ENCODE measurements at regions not wholly inside any gene's neighbourhood (a gene's known extent, or its start where the extent isn't known, plus 50 kb on each side); places are given as distances from the start of the nearest gene placed in this dataset.

DNA sequence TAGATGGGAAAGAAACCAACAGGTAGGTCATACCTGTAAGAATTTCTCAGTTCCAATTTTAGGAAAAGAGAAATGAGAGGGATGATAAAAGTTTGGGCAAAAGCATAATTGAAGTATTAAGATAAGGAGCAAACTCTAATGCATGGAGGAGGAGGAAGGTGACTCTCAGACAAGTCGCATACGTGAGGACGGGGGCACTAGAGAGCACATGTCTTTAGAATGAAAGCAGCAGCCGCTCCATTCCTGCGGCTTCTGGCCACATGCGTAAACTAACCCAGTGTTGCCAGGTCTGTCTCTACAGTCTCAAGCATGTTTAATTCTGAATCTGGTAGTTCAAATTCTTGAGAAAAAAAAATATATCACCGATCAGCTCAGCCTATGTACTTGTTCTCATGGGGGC is 371.5 kb upstream of the SLC30A5 start:
- TF ChIP-seq, protein P1, sequence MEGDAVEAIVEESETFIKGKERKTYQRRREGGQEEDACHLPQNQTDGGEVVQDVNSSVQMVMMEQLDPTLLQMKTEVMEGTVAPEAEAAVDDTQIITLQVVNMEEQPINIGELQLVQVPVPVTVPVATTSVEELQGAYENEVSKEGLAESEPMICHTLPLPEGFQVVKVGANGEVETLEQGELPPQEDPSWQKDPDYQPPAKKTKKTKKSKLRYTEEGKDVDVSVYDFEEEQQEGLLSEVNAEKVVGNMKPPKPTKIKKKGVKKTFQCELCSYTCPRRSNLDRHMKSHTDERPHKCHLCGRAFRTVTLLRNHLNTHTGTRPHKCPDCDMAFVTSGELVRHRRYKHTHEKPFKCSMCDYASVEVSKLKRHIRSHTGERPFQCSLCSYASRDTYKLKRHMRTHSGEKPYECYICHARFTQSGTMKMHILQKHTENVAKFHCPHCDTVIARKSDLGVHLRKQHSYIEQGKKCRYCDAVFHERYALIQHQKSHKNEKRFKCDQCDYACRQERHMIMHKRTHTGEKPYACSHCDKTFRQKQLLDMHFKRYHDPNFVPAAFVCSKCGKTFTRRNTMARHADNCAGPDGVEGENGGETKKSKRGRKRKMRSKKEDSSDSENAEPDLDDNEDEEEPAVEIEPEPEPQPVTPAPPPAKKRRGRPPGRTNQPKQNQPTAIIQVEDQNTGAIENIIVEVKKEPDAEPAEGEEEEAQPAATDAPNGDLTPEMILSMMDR (conservative IDR thresholded peaks at IDR 0.05) = no peak
- no peak for TF ChIP-seq ZFX (IDR thresholded peaks at IDR 0.05)
